GM21723 (cell line): ENCODE measurements at regions not wholly inside any gene's neighbourhood (a gene's known extent, or its start where the extent isn't known, plus 50 kb on each side); places are given as distances from the start of the nearest gene placed in this dataset.

Experiments
- ATAC-seq: cut with Tn5 transposase; IDR thresholded peaks from one replicate; pipeline ENCODE4 v1.9.1; 2021; ENCODE audit warnings: mild to moderate bottlenecking, moderate library complexity; ENCODE audit not compliant: unreplicated experiment

- ATAC-seq: no peak
These were observed 63.3 kb upstream of the ANXA10 start for GRCh38 chr4:168028970-168029597.

GRCh38 chr4:168037676-168038075, 54.7 kb upstream of the ANXA10 start:
- ATAC-seq: no peak

- ATAC-seq: no peak
These were observed 52.7 kb upstream of the ANXA10 start for GRCh38 chr4:168039593-168039992.
